H9 (cell line): ENCODE measurements at regions not wholly inside any gene's neighbourhood (a gene's known extent, or its start where the extent isn't known, plus 50 kb on each side); places are given as distances from the start of the nearest gene placed in this dataset.

Source experiments
- DNase-seq: peaks from one replicate; pipeline ENCODE4 v3.0.0-alpha.2; 2017
- H2AFZ ChIP-seq: one replicate; pipeline ENCODE4 v1.6.1; 2013; ENCODE audit warnings: mild to moderate bottlenecking, low read length, control low read depth, moderate library complexity
- H2AK5ac ChIP-seq: 2 replicates; pipeline ENCODE4 v1.6.1; 2013; ENCODE audit warnings: low read length, control low read depth, mixed read lengths; ENCODE audit not compliant: insufficient read length
- H2BK120ac ChIP-seq: one replicate; pipeline ENCODE4 v1.6.1; 2013; ENCODE audit warnings: low read depth, mild to moderate bottlenecking, low read length, control low read depth, inconsistent platforms; ENCODE audit not compliant: poor library complexity, severe bottlenecking
- H2BK12ac ChIP-seq: 2 replicates; pipeline ENCODE4 v1.6.1; 2013; ENCODE audit warnings: low read length, control low read depth, mixed read lengths, low read depth; ENCODE audit not compliant: insufficient read length
- H2BK15ac ChIP-seq: 2 replicates; pipeline ENCODE4 v1.6.1; 2013; ENCODE audit warnings: low read depth, low read length, control low read depth
- H2BK20ac ChIP-seq: one replicate; pipeline ENCODE4 v1.6.1; 2013; ENCODE audit warnings: low read depth, mild to moderate bottlenecking, low read length, control low read depth, inconsistent platforms; ENCODE audit not compliant: poor library complexity, severe bottlenecking
- H2BK5ac ChIP-seq: 2 replicates; pipeline ENCODE4 v1.6.1; 2013; ENCODE audit warnings: low read length, control low read depth, mixed read lengths; ENCODE audit not compliant: insufficient read length
- H3K14ac ChIP-seq: 2 replicates; pipeline ENCODE4 v1.6.1; 2013; ENCODE audit warnings: low read length, control low read depth; ENCODE audit not compliant: insufficient read depth
- H3K18ac ChIP-seq: 2 replicates; pipeline ENCODE4 v1.6.1; 2013; ENCODE audit warnings: low read depth, mild to moderate bottlenecking, mixed read lengths, low read length, control low read depth; ENCODE audit not compliant: insufficient read length
- H3K23ac ChIP-seq: 2 replicates; pipeline ENCODE4 v1.6.1; 2013; ENCODE audit warnings: low read length, control low read depth, mixed read lengths, low read depth; ENCODE audit not compliant: insufficient read length
- H3K23me2 ChIP-seq: 2 replicates; pipeline ENCODE4 v1.6.1; 2013; ENCODE audit warnings: low read depth, mild to moderate bottlenecking, mixed read lengths, low read length, control low read depth; ENCODE audit not compliant: insufficient read length, poor library complexity, severe bottlenecking
- H3K27ac ChIP-seq: 2 replicates; pipeline ENCODE4 v1.5.1; 2013; ENCODE audit warnings: low read length, control low read depth, mixed read lengths, low read depth; ENCODE audit not compliant: insufficient read length
- H3K27me3 ChIP-seq: 2 replicates; pipeline ENCODE4 v1.6.1; 2013; ENCODE audit warnings: low read length, control low read depth, inconsistent platforms; ENCODE audit not compliant: insufficient read depth
- H3K4ac ChIP-seq: 2 replicates; pipeline ENCODE4 v1.6.1; 2013; ENCODE audit warnings: low read depth, mild to moderate bottlenecking, control low read depth, inconsistent platforms, low read length, moderate library complexity
- H3K4me1 ChIP-seq: 2 replicates; pipeline ENCODE4 v1.6.1; 2013; ENCODE audit warnings: low read length, control low read depth, inconsistent platforms; ENCODE audit not compliant: insufficient read depth
- H3K4me2 ChIP-seq: 2 replicates; pipeline ENCODE4 v1.6.1; 2013; ENCODE audit warnings: low read length, control low read depth, mixed read lengths; ENCODE audit not compliant: insufficient read length, insufficient read depth
- H3K56ac ChIP-seq: 2 replicates; pipeline ENCODE4 v1.6.1; 2013; ENCODE audit warnings: low read depth, mild to moderate bottlenecking, mixed read lengths, low read length, control low read depth; ENCODE audit not compliant: insufficient read length
- H3K79me1 ChIP-seq: 2 replicates; pipeline ENCODE4 v1.6.1; 2013; ENCODE audit warnings: low read depth, mild to moderate bottlenecking, moderate library complexity, low read length, control low read depth, inconsistent platforms; ENCODE audit not compliant: insufficient read depth, poor library complexity, severe bottlenecking
- H3K79me2 ChIP-seq: 2 replicates; pipeline ENCODE4 v1.6.1; 2013; ENCODE audit warnings: low read length, control low read depth, inconsistent platforms; ENCODE audit not compliant: insufficient read depth
- H3K9ac ChIP-seq: 2 replicates; pipeline ENCODE4 v1.6.1; 2013; ENCODE audit warnings: low read length, control low read depth, mixed read lengths; ENCODE audit not compliant: insufficient read length; ENCODE audit errors: extremely low read depth
- H3K9me3 ChIP-seq: one replicate; pipeline ENCODE4 v1.6.1; 2013; ENCODE audit warnings: low read depth, low read length, inconsistent platforms; ENCODE audit not compliant: control insufficient read depth
- H3T11ph ChIP-seq: one replicate; pipeline ENCODE4 v1.6.1; 2013; ENCODE audit warnings: mild to moderate bottlenecking, low read length, control low read depth, inconsistent platforms
- H4K20me1 ChIP-seq: one replicate; pipeline ENCODE4 v1.6.1; 2013; ENCODE audit not compliant: control insufficient read depth, insufficient read length, insufficient read depth
- H4K5ac ChIP-seq: 2 replicates; pipeline ENCODE4 v1.6.1; 2013; ENCODE audit warnings: low read depth, mild to moderate bottlenecking, mixed read lengths, low read length, control low read depth; ENCODE audit not compliant: insufficient read length
- H4K8ac ChIP-seq: replicated peaks from 2 replicates; pipeline ENCODE4 v1.6.1; 2013; ENCODE audit warnings: low read length, control low read depth, mixed read lengths, low read depth; ENCODE audit not compliant: insufficient read length
- H4K91ac ChIP-seq: 2 replicates; pipeline ENCODE4 v1.6.1; 2013; ENCODE audit warnings: low read depth, mild to moderate bottlenecking, moderate library complexity, mixed read lengths, low read length, control low read depth; ENCODE audit not compliant: insufficient read length
- H3K27ac Mint-ChIP-seq, 3 experiments: 2 replicates in 2 of 3; 3 replicates in 1 of 3; pipeline ENCODE4 v1.8.0; 2020 to 2021; ENCODE audit warnings: mixed read lengths in 3 of 3, mild to moderate bottlenecking in 1 of 3, moderate library complexity in 1 of 3
- H3K27me3 Mint-ChIP-seq: 2 replicates; pipeline ENCODE4 v1.8.0; 2021; ENCODE audit warnings: low read depth, mild to moderate bottlenecking, moderate library complexity, mixed read lengths
- H3K36me3 Mint-ChIP-seq, 3 experiments: 2 replicates in 2 of 3; 3 replicates in 1 of 3; pipeline ENCODE4 v1.8.0; 2020 to 2021; ENCODE audit warnings: low read depth in 3 of 3, mixed read lengths in 3 of 3; ENCODE audit not compliant: insufficient read depth in 1 of 3
- H3K4me1 Mint-ChIP-seq, 2 experiments: 2 replicates each; pipeline ENCODE4 v1.8.0; 2020; ENCODE audit warnings: mixed read lengths in 2 of 2
- H3K4me3 Mint-ChIP-seq, 2 experiments: 2 replicates in 1 of 2; 3 replicates in 1 of 2; pipeline ENCODE4 v1.8.0; 2020 to 2021; ENCODE audit warnings: mild to moderate bottlenecking in 2 of 2, mixed read lengths in 2 of 2, moderate library complexity in 1 of 2
- H3K9me3 Mint-ChIP-seq, 2 experiments: 2 replicates in 1 of 2; 3 replicates in 1 of 2; pipeline ENCODE4 v1.8.0; 2020; ENCODE audit warnings: mild to moderate bottlenecking in 2 of 2, mixed read lengths in 2 of 2, moderate library complexity in 1 of 2
- CTCF ChIP-seq: fragments of 200-600 bp; sonication (generic); conservative IDR thresholded peaks from 3 replicates; pipeline ENCODE4 v1.8.0; 2021; ENCODE audit warnings: antibody characterized with exemption, mild to moderate bottlenecking
- WGBS: extraction: QIAGEN DNeasy Blood & Tissue Kit; methylation state at CpG from one replicate; pipeline ENCODE4 v1.1.7; 2013; ENCODE audit warnings: missing lambda C conversion rate, low lambda C conversion rate, mixed read lengths; ENCODE audit not compliant: insufficient read length; ENCODE audit errors: extremely low coverage; 5-methylcytosine and 5-hydroxymethylcytosine counted together

GRCh38 chr1:22388671-22389450 is 62.8 kb upstream of the ZBTB40 start:
- Histone ChIP-seq H2AFZ (no peak overlapping the region), H3K23ac (no peak overlapping the region), H3K79me2 (no peaks in the 10 kb centered on the region), H3K4me1 (no peaks in the 10 kb centered on the region), H3K4ac (no peak overlapping the region), H3K27me3 (no peaks in the 10 kb centered on the region), H3K14ac (peak overlapping the region; percentile 6; the same call in 1 of the 2 replicates), H3K9me3 (no peaks in the 10 kb centered on the region), H2BK12ac (no peak overlapping the region), H3K27ac (no peak overlapping the region), H4K20me1 (no peaks in the 10 kb centered on the region), H2BK15ac (no peak overlapping the region), H3T11ph (no peak overlapping the region), H2AK5ac (no peak overlapping the region), H3K23me2 (no peaks in the 10 kb centered on the region), H3K18ac (no peak overlapping the region), H4K8ac (no peak overlapping the region), H2BK5ac (no peak overlapping the region), H2BK20ac (no peak overlapping the region), H3K4me2 (no peak overlapping the region), H4K91ac (no peak overlapping the region), H2BK120ac (no peak overlapping the region), H3K56ac (no peak overlapping the region), H4K5ac (no peak overlapping the region), H3K79me1 (no peaks in the 10 kb centered on the region), H3K9ac (no peak overlapping the region)
- no CpG with 5 or more reads among the region's 19 CpGs for WGBS
- Mint-ChIP-seq H3K9me3 (no peaks in the 10 kb centered on the region), H3K4me1 (peaks cover 11 to 20% of the 10 kb centered on the region in 2 experiments), H3K4me3 (no peak overlapping the region), H3K36me3 (no peaks in the 10 kb centered on the region), H3K27ac (peak overlapping the region in 1 of 3 experiments; percentile 60; a peak in 1 of 7 replicates), H3K27me3 (peaks cover 3% of the 10 kb centered on the region)
- TF ChIP-seq CTCF, result no peak
- no peak for DNase-seq
